ENCODE measurements at regions not wholly inside any gene's neighbourhood (a gene's known extent, or its start where the extent isn't known, plus 50 kb on each side); places are given as distances from the start of the nearest gene placed in this dataset.

- no peak for ATAC-seq
- H3K27ac Mint-ChIP-seq = no peak overlapping the region
- no peak for DNase-seq
- H3K27me3 Mint-ChIP-seq = peaks cover 40% of the 10 kb centered on the region
- H3K4me3 Mint-ChIP-seq = no peak overlapping the region
- no peaks in the 10 kb centered on the region for H3K4me1 Mint-ChIP-seq
- H3K36me3 Mint-ChIP-seq (ENCODE audit: low read depth) = no peaks in the 10 kb centered on the region
- no peaks in the 10 kb centered on the region for H3K9me3 ChIP-seq (ENCODE audit: control insufficient read depth, low read length, poor library complexity, severe bottlenecking)
Observed at GRCh38 chr4:3684546-3684945, 81.6 kb upstream of the ADRA2C start.

DNA sequence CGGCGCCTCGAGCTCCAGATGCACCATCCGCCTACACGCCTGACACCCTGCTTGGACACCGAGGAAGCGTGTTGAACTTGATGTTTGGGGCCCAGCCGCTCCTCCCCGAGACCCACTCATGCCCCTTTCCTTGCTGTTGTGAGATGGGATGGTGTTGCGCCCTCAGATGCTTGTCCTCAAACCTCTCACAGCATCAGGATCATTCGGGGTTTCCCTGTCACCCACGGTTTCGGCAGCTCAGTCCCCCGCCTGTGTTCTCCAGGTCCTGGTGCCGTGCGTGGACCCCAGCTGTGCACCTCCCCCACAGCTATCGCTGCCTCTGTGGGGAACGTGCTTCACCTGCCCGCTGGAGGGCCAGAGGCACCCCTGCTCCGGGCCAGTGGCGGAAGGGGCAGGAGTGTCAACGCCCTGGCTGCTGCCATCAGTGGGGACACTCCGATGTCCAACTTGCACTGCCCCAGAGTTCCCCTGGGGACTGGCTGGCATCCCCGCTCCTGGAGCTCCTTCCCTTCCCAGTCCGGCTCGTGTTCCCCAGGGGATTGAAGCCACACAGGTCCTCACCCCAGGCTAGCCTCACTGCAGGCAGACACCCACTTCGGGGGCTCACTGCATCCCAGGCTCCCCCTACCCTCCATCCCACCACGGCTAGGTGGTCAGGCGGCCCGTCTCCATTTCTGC lies 82.3 kb upstream of the ADRA2C start:
- Mint-ChIP-seq H3K27ac (no peak overlapping the region), H3K4me3 (no peak overlapping the region), H3K4me1 (no peaks in the 10 kb centered on the region), H3K27me3 (peaks cover 37% of the 10 kb centered on the region), H3K36me3 (ENCODE audit: low read depth) (no peaks in the 10 kb centered on the region)
- ATAC-seq = no peak
- H3K9me3 ChIP-seq (ENCODE audit: control insufficient read depth, low read length, poor library complexity, severe bottlenecking) = no peaks in the 10 kb centered on the region
- no peak for DNase-seq

- no peaks in the 10 kb centered on the region for H3K9me3 ChIP-seq (ENCODE audit: control insufficient read depth, low read length, poor library complexity, severe bottlenecking)
- no peak for ATAC-seq
- no peak overlapping the region for H3K27ac Mint-ChIP-seq
- no peaks in the 10 kb centered on the region for H3K4me1 Mint-ChIP-seq
- H3K36me3 Mint-ChIP-seq (ENCODE audit: low read depth) = no peaks in the 10 kb centered on the region
- DNase-seq = no peak
- H3K27me3 Mint-ChIP-seq = peaks cover 37% of the 10 kb centered on the region
- H3K4me3 Mint-ChIP-seq = no peak overlapping the region
Observed at GRCh38 chr4:3683077-3683743, 83.0 kb upstream of the ADRA2C start.

DNA sequence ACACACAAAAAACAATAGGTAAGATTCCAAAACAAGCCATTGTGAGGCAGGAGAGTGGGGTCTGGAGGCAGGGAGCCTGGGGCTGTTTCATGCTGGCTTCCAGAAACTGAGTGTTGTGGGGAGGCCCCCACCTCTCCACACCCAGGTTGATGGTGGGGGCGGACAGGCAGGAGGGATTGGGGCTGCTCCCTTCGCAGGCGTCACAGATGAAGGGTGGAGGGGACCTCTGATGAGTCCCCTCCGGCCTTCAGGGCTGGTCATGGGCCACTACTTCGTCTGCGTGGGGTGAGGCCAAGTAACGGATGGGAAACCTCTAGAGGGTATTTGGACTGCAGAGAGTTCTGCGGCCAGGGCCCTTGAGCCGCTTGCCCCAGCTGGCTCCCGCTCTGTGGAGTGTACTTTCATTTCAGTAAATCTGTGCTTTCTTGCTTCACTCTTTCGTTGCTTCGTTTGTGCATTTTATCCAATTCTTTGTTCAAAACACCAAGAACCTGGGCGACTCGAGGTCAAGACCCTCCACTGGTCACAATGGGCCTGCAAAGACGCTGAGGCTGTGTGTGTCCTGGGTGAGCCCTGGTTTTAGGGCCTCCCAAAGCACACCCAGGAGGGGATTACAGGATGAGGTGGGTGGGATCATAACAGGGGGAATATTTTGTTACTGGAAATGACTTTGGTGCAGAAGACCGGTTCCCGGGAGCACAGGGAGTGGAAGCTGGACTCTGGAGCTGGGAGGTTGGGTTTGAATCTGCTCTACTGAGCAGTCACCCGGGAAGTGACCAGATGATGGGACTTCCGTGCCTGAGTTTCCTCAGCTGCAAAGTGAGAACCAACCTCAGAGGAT lies 83.7 kb upstream of the ADRA2C start:
- Mint-ChIP-seq H3K4me3 (no peak overlapping the region), H3K27ac (no peak overlapping the region), H3K27me3 (peaks cover 39% of the 10 kb centered on the region), H3K4me1 (no peaks in the 10 kb centered on the region), H3K36me3 (ENCODE audit: low read depth) (no peaks in the 10 kb centered on the region)
- ATAC-seq (no peak), DNase-seq (no peak)
- H3K9me3 ChIP-seq (ENCODE audit: control insufficient read depth, low read length, poor library complexity, severe bottlenecking) = no peaks in the 10 kb centered on the region

DNA sequence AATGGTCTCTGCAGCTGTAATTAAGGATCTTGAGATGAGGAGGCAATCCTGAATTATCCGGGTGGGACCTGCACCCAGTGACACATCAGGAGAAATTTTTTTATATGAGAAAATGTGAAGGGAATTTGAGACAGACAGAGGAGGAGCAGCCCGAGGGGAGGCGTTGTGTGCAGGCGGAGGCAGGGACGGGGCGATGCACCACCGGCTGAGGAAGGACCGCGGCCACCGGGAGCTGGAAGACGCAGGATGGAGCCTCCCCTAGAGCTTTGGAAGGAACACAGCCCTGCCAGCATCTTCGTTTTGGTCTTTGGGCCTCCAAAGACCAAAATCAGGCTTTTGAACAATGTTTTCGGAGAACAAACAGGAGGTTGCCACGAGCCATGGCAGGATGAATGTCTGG lies 85.0 kb upstream of the ADRA2C start:
- no peak for ATAC-seq
- H3K4me3 Mint-ChIP-seq = no peak overlapping the region
- peaks cover 46% of the 10 kb centered on the region for H3K27me3 Mint-ChIP-seq
- no peaks in the 10 kb centered on the region for H3K36me3 Mint-ChIP-seq (ENCODE audit: low read depth)
- no peak for DNase-seq
- H3K27ac Mint-ChIP-seq = no peak overlapping the region
- H3K4me1 Mint-ChIP-seq = peaks cover 3% of the 10 kb centered on the region
- H3K9me3 ChIP-seq (ENCODE audit: control insufficient read depth, low read length, poor library complexity, severe bottlenecking) = no peaks in the 10 kb centered on the region

GRCh38 chr4:3680656-3681055 lies 85.5 kb upstream of the ADRA2C start:
- Mint-ChIP-seq H3K27ac (no peak overlapping the region), H3K27me3 (peaks cover 42% of the 10 kb centered on the region), H3K36me3 (ENCODE audit: low read depth) (no peaks in the 10 kb centered on the region), H3K4me3 (no peak overlapping the region), H3K4me1 (peaks cover 3% of the 10 kb centered on the region)
- ATAC-seq (no peak), DNase-seq (no peak)
- H3K9me3 ChIP-seq (ENCODE audit: control insufficient read depth, low read length, poor library complexity, severe bottlenecking) = no peaks in the 10 kb centered on the region

DNA sequence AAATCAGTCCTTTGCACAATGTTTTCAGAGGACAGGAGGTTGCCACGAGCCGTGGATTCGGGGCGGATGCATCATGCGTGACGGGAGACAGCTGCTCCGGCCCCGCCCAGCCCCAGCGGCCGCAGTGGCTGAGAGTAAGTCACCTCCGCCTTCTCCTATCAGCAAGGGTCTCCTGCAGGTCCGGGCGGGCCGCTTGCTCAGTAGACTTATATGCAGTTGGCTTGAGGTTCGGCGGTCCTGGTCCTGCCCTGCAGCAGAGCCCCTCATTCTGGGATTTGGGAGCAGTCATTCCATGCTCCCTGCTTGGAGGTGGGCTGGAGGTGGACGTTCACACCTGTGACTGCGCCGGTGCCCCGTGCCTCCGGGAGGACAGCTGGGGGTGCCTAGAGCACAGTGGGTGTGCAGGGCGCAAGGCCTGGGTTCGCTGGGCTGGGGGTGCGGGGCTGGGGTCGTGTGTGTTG lies 86.3 kb upstream of the ADRA2C start:
- peaks cover 3% of the 10 kb centered on the region for H3K4me1 Mint-ChIP-seq
- no peak for ATAC-seq
- DNase-seq = no peak
- H3K4me3 Mint-ChIP-seq = no peak overlapping the region
- H3K27me3 Mint-ChIP-seq = peaks cover 42% of the 10 kb centered on the region
- no peaks in the 10 kb centered on the region for H3K9me3 ChIP-seq (ENCODE audit: control insufficient read depth, low read length, poor library complexity, severe bottlenecking)
- no peak overlapping the region for H3K27ac Mint-ChIP-seq
- H3K36me3 Mint-ChIP-seq (ENCODE audit: low read depth) = no peaks in the 10 kb centered on the region

DNA sequence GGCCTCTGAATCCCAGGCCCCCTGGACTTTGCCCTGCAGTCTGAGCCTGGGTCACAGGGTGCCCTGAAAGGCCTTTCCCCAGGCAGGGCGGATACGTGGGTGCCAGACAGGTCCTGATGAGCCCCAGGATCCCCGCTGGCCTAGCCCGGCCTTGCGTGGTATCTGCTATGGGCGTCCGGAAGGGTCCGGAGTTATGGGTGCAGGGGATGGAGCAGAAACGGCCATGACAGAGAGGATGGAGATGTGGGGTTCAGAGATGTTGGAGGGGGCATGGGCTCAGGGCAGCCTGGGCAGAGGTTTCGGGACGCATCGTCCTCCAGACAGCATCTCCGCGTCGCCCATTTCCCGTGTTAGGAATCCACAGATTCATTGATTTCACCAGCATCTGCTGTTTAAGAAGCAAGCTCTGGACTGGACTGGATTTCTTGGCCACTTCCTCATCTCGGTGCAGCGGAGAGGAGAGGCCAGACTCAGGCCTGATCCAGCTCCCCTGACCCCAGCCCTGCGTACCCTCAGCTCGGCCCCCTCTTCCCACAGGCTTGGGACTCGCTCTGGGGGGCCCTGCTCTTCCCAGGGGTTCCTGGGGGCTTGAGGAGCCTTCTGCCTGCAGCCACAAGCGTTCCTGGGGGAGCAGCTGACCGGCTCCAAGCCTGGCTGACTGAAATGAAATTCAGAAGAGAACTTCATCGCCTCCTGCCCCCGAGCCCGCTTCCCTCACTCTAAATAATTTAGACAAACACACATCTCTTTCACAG lies 86.9 kb upstream of the ADRA2C start:
- Mint-ChIP-seq H3K36me3 (ENCODE audit: low read depth) (no peaks in the 10 kb centered on the region), H3K4me1 (peaks cover 3% of the 10 kb centered on the region), H3K4me3 (no peak overlapping the region), H3K27me3 (peaks cover 37% of the 10 kb centered on the region), H3K27ac (no peak overlapping the region)
- ATAC-seq = no peak
- DNase-seq = no peak
- no peaks in the 10 kb centered on the region for H3K9me3 ChIP-seq (ENCODE audit: control insufficient read depth, low read length, poor library complexity, severe bottlenecking)

DNA sequence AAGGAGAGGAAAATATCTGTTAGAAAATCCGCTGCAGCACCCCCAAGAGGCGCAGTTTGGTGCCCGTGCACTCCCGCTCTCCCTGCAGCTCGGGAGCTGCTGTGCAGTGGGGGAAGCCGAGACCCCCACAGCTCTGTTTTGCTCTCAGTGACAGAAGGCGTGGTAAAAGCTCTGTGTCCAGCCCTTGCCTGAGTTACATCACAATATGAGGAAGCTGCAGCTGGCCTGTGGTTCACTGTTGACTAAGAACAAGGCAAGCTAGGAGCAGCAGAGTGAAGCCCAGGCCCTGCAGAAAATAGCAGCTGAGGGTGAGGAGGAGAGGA lies 88.5 kb upstream of the ADRA2C start:
- ATAC-seq = no peak
- Mint-ChIP-seq H3K27ac (no peak overlapping the region), H3K4me1 (peaks cover 3% of the 10 kb centered on the region), H3K27me3 (peaks cover 35% of the 10 kb centered on the region), H3K36me3 (ENCODE audit: low read depth) (no peaks in the 10 kb centered on the region), H3K4me3 (no peak overlapping the region)
- no peak for DNase-seq
- H3K9me3 ChIP-seq (ENCODE audit: control insufficient read depth, low read length, poor library complexity, severe bottlenecking) = no peaks in the 10 kb centered on the region

DNA sequence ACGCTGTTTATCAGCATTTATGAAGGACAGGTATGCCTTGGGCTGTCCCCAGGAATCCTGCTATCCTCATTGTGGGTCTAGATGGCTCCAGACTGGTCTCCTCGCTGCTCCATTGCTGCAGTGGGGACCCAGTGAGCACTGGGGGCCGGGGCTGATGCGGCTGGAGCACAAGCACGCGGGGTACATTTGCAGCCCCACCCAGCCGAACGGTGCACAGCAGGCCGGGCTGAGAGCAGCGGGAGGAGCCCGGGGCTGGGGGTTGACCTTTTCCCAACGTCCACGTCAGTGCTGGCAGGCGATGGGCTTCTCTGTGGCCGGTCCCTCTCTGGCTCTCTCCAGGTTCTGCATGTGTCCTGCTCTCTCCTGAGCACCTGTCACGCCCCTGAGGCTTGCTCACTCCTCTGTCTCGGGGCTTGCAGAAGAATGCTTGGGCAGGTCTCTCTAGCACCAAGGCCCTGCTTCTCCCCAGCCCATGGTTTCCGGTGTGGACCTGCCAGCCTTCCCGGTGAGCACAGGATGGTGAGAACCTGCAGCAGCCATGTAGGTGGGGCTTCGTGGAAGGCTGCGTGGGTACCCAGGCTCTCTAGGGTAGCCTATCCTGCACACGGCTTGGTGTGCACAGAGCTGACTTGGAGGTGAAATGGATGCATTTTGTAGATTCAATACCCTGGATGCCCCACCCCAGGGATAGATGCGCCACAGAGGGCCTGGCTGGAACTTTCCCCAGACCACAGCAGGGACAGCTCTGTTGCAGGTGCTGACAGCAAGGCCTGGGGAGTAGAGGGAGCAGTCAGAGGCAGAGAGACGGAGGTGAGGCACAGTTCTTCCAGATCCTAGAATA lies 89.1 kb upstream of the ADRA2C start:
- Mint-ChIP-seq H3K4me3 (no peak overlapping the region), H3K27me3 (peaks cover 31% of the 10 kb centered on the region), H3K4me1 (peaks cover 3% of the 10 kb centered on the region), H3K27ac (no peak overlapping the region), H3K36me3 (ENCODE audit: low read depth) (no peaks in the 10 kb centered on the region)
- DNase-seq (no peak), ATAC-seq (no peak)
- H3K9me3 ChIP-seq (ENCODE audit: control insufficient read depth, low read length, poor library complexity, severe bottlenecking) = no peaks in the 10 kb centered on the region

GRCh38 chr4:3676196-3676595 lies 90.0 kb upstream of the ADRA2C start:
- no peak for DNase-seq
- Mint-ChIP-seq H3K27me3 (peaks cover 33% of the 10 kb centered on the region), H3K36me3 (ENCODE audit: low read depth) (no peaks in the 10 kb centered on the region), H3K4me3 (no peak overlapping the region), H3K4me1 (peaks cover 3% of the 10 kb centered on the region), H3K27ac (no peak overlapping the region)
- no peak for ATAC-seq
- H3K9me3 ChIP-seq (ENCODE audit: control insufficient read depth, low read length, poor library complexity, severe bottlenecking) = no peaks in the 10 kb centered on the region

- peaks cover 3% of the 10 kb centered on the region for H3K4me1 Mint-ChIP-seq
- ATAC-seq = no peak
- DNase-seq = no peak
- H3K36me3 Mint-ChIP-seq (ENCODE audit: low read depth) = no peaks in the 10 kb centered on the region
- no peaks in the 10 kb centered on the region for H3K9me3 ChIP-seq (ENCODE audit: control insufficient read depth, low read length, poor library complexity, severe bottlenecking)
- H3K27ac Mint-ChIP-seq = no peak overlapping the region
- H3K4me3 Mint-ChIP-seq = no peak overlapping the region
- H3K27me3 Mint-ChIP-seq = peaks cover 27% of the 10 kb centered on the region
Observed at GRCh38 chr4:3675251-3676115, 90.7 kb upstream of the ADRA2C start.

Data from T-helper 17 cell (primary cell).